CD4-positive, alpha-beta memory T cell (primary cell): ENCODE measurements at regions not wholly inside any gene's neighbourhood (a gene's known extent, or its start where the extent isn't known, plus 50 kb on each side); places are given as distances from the start of the nearest gene placed in this dataset.
A peak's percentile ranks its signal among the peaks of the same experiment; 100 is the strongest.

Experiments used
- CTCF ChIA-PET: fragments of 350-600 bp; sonication (Branson Sonifier 250); formaldehyde crosslinking; loops from one replicate; lab custom pipeline; 2021; ENCODE audit warnings: inconsistent platforms; ENCODE audit not compliant: partially characterized antibody; lab: Charles Lee
- POLR2A ChIA-PET: fragments of 350-600 bp; sonication (Branson Sonifier 250); formaldehyde crosslinking; loops from one replicate; lab custom pipeline; 2021; ENCODE audit not compliant: partially characterized antibody; lab: Charles Lee
- DNase-seq, 5 donors: peaks; one replicate each; pipeline versions ENCODE4 v3.0.0 to v3.0.0-alpha.2; 2020 to 2022; ENCODE audit warnings: mixed read lengths in 1 of 5
- H3K27ac ChIP-seq: one replicate; pipeline ENCODE4 v1.7.0; 2013; ENCODE audit warnings: low read depth, low read length
- H3K27me3 ChIP-seq: 2 replicates; pipeline ENCODE4 v1.7.0; 2013; ENCODE audit warnings: mild to moderate bottlenecking, low read length, moderate library complexity; ENCODE audit not compliant: insufficient read depth
- H3K36me3 ChIP-seq: 2 replicates; pipeline ENCODE4 v1.7.0; 2013; ENCODE audit warnings: mild to moderate bottlenecking, low read length, moderate library complexity; ENCODE audit not compliant: insufficient read depth
- H3K4me1 ChIP-seq: 2 replicates; pipeline ENCODE4 v1.7.0; 2013; ENCODE audit warnings: mild to moderate bottlenecking, low read length, moderate library complexity; ENCODE audit not compliant: insufficient read depth
- H3K4me3 ChIP-seq, 2 donors: one replicate each; pipeline ENCODE4 v1.7.0; 2013; ENCODE audit warnings: low read length in 2 of 2, mild to moderate bottlenecking in 1 of 2
- H3K9me3 ChIP-seq, 2 donors: one replicate each; pipeline ENCODE4 v1.7.0; 2013; ENCODE audit warnings: low read length in 2 of 2, control low read depth in 1 of 2; ENCODE audit not compliant: control insufficient read depth in 1 of 2
- H3K27ac Mint-ChIP-seq, 7 donors: one replicate each; pipeline ENCODE4 v1.8.0; 2020 to 2021; ENCODE audit warnings: mixed read lengths in 7 of 7, mild to moderate bottlenecking in 6 of 7, inconsistent platforms in 3 of 7, moderate library complexity in 3 of 7
- H3K27me3 Mint-ChIP-seq, 2 donors: one replicate each; pipeline ENCODE4 v1.8.0; 2020 to 2021; ENCODE audit warnings: mixed read lengths in 2 of 2
- H3K36me3 Mint-ChIP-seq, 2 donors: one replicate each; pipeline ENCODE4 v1.8.0; 2020 to 2021; ENCODE audit warnings: mixed read lengths in 2 of 2, inconsistent platforms in 1 of 2, mild to moderate bottlenecking in 1 of 2
- H3K4me1 Mint-ChIP-seq, 4 donors: one replicate each; pipeline ENCODE4 v1.8.0; 2020 to 2021; ENCODE audit warnings: mixed read lengths in 4 of 4, mild to moderate bottlenecking in 1 of 4
- H3K4me3 Mint-ChIP-seq, 8 donors: one replicate each; pipeline ENCODE4 v1.8.0; 2020 to 2021; ENCODE audit warnings: mixed read lengths in 8 of 8, mild to moderate bottlenecking in 7 of 8, moderate library complexity in 6 of 8, inconsistent platforms in 3 of 8
- H3K9me3 Mint-ChIP-seq, 8 donors: one replicate each; pipeline ENCODE4 v1.8.0; 2020 to 2021; ENCODE audit warnings: mixed read lengths in 8 of 8, mild to moderate bottlenecking in 5 of 8, inconsistent platforms in 3 of 8, moderate library complexity in 1 of 8
- intact Hi-C: fragments of 100-400 bp; cut with micrococcal nuclease; formaldehyde crosslinking; loops from one replicate; pipeline ENCODE4 v1.15.1; 2023

- no peaks in the 10 kb centered on the region for H3K9me3 ChIP-seq
- H3K27me3 ChIP-seq, result no peaks in the 10 kb centered on the region
- POLR2A ChIA-PET, result no interaction called here
- Mint-ChIP-seq H3K27me3 (peaks cover 3 to 5% of the 10 kb centered on the region in 2 donors), H3K36me3 (no peaks in the 10 kb centered on the region), H3K4me3 (no peak overlapping the region), H3K4me1 (no peaks in the 10 kb centered on the region), H3K9me3 (no peaks in the 10 kb centered on the region), H3K27ac (no peak overlapping the region)
- H3K36me3 ChIP-seq, result no peaks in the 10 kb centered on the region
- DNase-seq, result no peak
- intact Hi-C loops, result no loop called here
- CTCF ChIA-PET, result interaction anchor here (2.0 kb wide), 1 partner anchor 41 kb away, joined by 5 read pairs; no protein-coding TSS in a partner anchor
- no peaks in the 10 kb centered on the region for H3K4me1 ChIP-seq
- H3K4me3 ChIP-seq, result no peak overlapping the region
- no peak overlapping the region for H3K27ac ChIP-seq
Observed at GRCh38 chr5:154690488-154690887, 64.7 kb upstream of the LARP1 start.

DNA sequence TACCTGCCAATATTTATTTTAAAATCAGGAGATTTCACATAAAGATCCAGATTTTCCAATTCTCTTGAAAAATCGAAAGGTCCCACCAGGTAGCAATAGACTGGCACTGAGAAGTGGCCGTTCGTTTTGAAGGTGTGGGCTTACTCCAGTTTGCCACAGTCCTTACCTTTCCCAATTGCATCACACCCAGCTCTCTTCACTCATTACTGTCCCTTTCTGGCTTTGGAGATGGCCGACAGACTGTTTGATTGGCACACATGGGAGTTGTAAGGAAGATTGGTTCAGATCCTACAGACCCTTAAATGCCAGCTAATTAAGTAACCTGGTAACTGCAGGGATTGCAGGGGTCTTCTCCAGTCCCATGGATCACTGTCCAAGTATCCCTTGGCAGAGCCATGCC is 68.7 kb upstream of the LARP1 start:
- peaks cover 0 to 2% of the 10 kb centered on the region in 2 donors for H3K27me3 Mint-ChIP-seq
- H3K4me3 ChIP-seq, result no peak overlapping the region
- intact Hi-C loops, result no loop called here
- POLR2A ChIA-PET, result interaction anchor here (1.1 kb wide), 1 partner anchor 10 kb away, joined by 4 read pairs; no protein-coding TSS in a partner anchor
- no peak overlapping the region for H3K27ac ChIP-seq
- H3K36me3 ChIP-seq, result no peaks in the 10 kb centered on the region
- no peak for DNase-seq
- no peaks in the 10 kb centered on the region for H3K36me3 Mint-ChIP-seq
- CTCF ChIA-PET, result no interaction called here
- no peaks in the 10 kb centered on the region for H3K27me3 ChIP-seq
- H3K9me3 Mint-ChIP-seq, result no peaks in the 10 kb centered on the region
- H3K9me3 ChIP-seq, result no peaks in the 10 kb centered on the region
- peaks cover 7% of the 10 kb centered on the region for H3K4me1 ChIP-seq
- no peak overlapping the region for H3K27ac Mint-ChIP-seq
- peaks cover 3 to 7% (median 5%) of the 10 kb centered on the region in 4 donors for H3K4me1 Mint-ChIP-seq
- H3K4me3 Mint-ChIP-seq, result no peak overlapping the region

DNA sequence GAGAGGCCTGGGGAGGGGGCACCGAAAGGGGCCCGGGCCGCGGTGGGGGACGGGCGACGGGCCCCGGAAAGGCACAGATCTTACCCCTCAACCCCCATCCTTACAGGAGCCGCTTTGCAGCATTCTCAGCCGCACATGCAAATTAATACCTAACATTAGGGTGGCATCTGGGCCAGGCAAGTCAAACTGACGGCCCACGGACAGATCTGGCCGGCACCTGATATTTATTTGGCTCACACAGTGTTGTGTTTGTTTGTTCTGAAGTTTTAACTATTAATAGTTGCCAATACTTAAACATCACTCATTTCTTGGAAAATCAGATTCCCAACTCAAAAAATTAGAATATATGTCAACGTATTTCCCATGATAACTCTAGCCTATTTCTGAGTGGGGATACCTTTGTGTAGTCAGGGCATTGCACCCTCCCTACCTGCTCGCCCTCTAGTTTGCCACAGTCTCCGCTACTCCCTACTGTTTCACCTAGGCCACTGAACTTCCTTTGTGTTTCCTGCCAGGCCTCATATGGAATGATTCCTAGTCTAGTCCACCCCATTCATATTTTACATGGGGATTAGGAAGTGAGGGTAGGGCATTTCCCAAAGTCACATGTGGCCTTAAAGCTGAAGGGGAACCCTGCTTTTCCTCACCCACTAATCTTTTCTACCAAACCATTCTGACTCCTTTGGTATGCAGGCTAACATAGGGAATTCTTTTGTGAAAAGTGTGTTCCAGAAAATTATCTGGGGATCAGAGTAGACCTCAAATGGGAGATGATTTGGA is 71.9 kb upstream of the LARP1 start:
- intact Hi-C loops, result no loop called here
- ChIA-PET POLR2A (interaction anchor here (1.0 kb wide), 1 partner anchor 33 kb away, joined by 3 read pairs; no protein-coding TSS in a partner anchor), CTCF (interaction anchor here (0.7 to 2.4 kb wide), 3 partner anchors 33 to 126 kb away, joined by 4 to 7 read pairs (median 4); no protein-coding TSS in a partner anchor)
- Mint-ChIP-seq H3K27ac (peak overlapping the region in 5 of 7 donors; percentile 7 to 72 (median 24)), H3K4me1 (peaks cover 3 to 7% (median 5%) of the 10 kb centered on the region in 4 donors), H3K27me3 (peaks cover 0 to 2% of the 10 kb centered on the region in 2 donors), H3K9me3 (no peaks in the 10 kb centered on the region), H3K36me3 (no peaks in the 10 kb centered on the region), H3K4me3 (peak overlapping the region; percentile 55 to 78 (median 70))
- Histone ChIP-seq H3K27ac (no peak overlapping the region), H3K27me3 (no peaks in the 10 kb centered on the region), H3K9me3 (no peaks in the 10 kb centered on the region), H3K4me1 (peaks cover 7% of the 10 kb centered on the region), H3K36me3 (no peaks in the 10 kb centered on the region), H3K4me3 (peak overlapping the region in 1 of 2 donors; percentile 58)
- DNase-seq, result no peak

GRCh38 chr5:154679501-154679900 is 75.7 kb upstream of the LARP1 start:
- H3K27me3 Mint-ChIP-seq, result peaks cover 0 to under 1% of the 10 kb centered on the region in 2 donors
- no peak overlapping the region for H3K4me3 Mint-ChIP-seq
- no peaks in the 10 kb centered on the region for H3K36me3 Mint-ChIP-seq
- intact Hi-C loops, result no loop called here
- Histone ChIP-seq H3K36me3 (no peaks in the 10 kb centered on the region), H3K9me3 (no peaks in the 10 kb centered on the region), H3K27me3 (no peaks in the 10 kb centered on the region), H3K4me3 (no peak overlapping the region), H3K4me1 (peaks cover 7% of the 10 kb centered on the region), H3K27ac (no peak overlapping the region)
- H3K9me3 Mint-ChIP-seq, result no peaks in the 10 kb centered on the region
- CTCF ChIA-PET, result no interaction called here
- peaks cover 3 to 7% (median 5%) of the 10 kb centered on the region in 4 donors for H3K4me1 Mint-ChIP-seq
- POLR2A ChIA-PET, result no interaction called here
- no peak for DNase-seq
- peak overlapping the region in 1 of 7 donors; percentile 9 for H3K27ac Mint-ChIP-seq

- H3K9me3 Mint-ChIP-seq, result no peaks in the 10 kb centered on the region
Observed at GRCh38 chr5:154677921-154678320, 77.3 kb upstream of the LARP1 start.

GRCh38 chr5:154676508-154676907 is 78.7 kb upstream of the LARP1 start:
- CTCF ChIA-PET, result no interaction called here

More at GRCh38 chr5:154677921-154678320, 77.3 kb upstream of the LARP1 start:
- DNase-seq, result no peak
- Histone ChIP-seq H3K4me1 (peaks cover under 1% of the 10 kb centered on the region), H3K4me3 (no peak overlapping the region), H3K27me3 (no peaks in the 10 kb centered on the region), H3K9me3 (no peaks in the 10 kb centered on the region), H3K27ac (no peak overlapping the region), H3K36me3 (no peaks in the 10 kb centered on the region)
- H3K4me1 Mint-ChIP-seq, result no peaks in the 10 kb centered on the region
- H3K27ac Mint-ChIP-seq, result peak overlapping the region in 1 of 7 donors; percentile 7
- intact Hi-C loops, result no loop called here
- H3K36me3 Mint-ChIP-seq, result no peaks in the 10 kb centered on the region
- CTCF ChIA-PET, result no interaction called here
- POLR2A ChIA-PET, result interaction anchor here (0.6 kb wide), 1 partner anchor 694 kb away, joined by 4 read pairs; no protein-coding TSS in a partner anchor
- peaks cover 0 to 2% of the 10 kb centered on the region in 2 donors for H3K27me3 Mint-ChIP-seq
- H3K4me3 Mint-ChIP-seq, result no peak overlapping the region

GRCh38 chr5:154674029-154674428 is 81.1 kb upstream of the LARP1 start:
- H3K4me1 Mint-ChIP-seq, result no peaks in the 10 kb centered on the region
- Histone ChIP-seq H3K4me1 (no peaks in the 10 kb centered on the region), H3K27ac (no peak overlapping the region), H3K27me3 (no peaks in the 10 kb centered on the region), H3K36me3 (no peaks in the 10 kb centered on the region), H3K4me3 (no peak overlapping the region), H3K9me3 (no peaks in the 10 kb centered on the region)
- ChIA-PET CTCF (interaction anchor here (0.6 to 0.7 kb wide), 2 partner anchors 66 to 630 kb away, joined by 3 read pairs; no protein-coding TSS in a partner anchor), POLR2A (no interaction called here)
- peaks cover 0 to 2% of the 10 kb centered on the region in 2 donors for H3K27me3 Mint-ChIP-seq
- peaks cover 0 to 2% (median 0%) of the 10 kb centered on the region in 8 donors for H3K9me3 Mint-ChIP-seq
- no peaks in the 10 kb centered on the region for H3K36me3 Mint-ChIP-seq
- H3K27ac Mint-ChIP-seq, result no peak overlapping the region
- no peak for DNase-seq
- no peak overlapping the region for H3K4me3 Mint-ChIP-seq
- intact Hi-C loops, result no loop called here

More at GRCh38 chr5:154676508-154676907, 78.7 kb upstream of the LARP1 start:
- POLR2A ChIA-PET, result interaction anchor here (1.0 kb wide), 1 partner anchor 11 kb away, joined by 4 read pairs; no protein-coding TSS in a partner anchor
- no peaks in the 10 kb centered on the region for H3K36me3 ChIP-seq
- H3K9me3 ChIP-seq, result no peaks in the 10 kb centered on the region
- no peak overlapping the region for H3K27ac ChIP-seq
- Mint-ChIP-seq H3K27ac (no peak overlapping the region), H3K4me1 (no peaks in the 10 kb centered on the region), H3K9me3 (no peaks in the 10 kb centered on the region), H3K4me3 (no peak overlapping the region), H3K36me3 (no peaks in the 10 kb centered on the region), H3K27me3 (peaks cover 0 to 2% of the 10 kb centered on the region in 2 donors)
- no peaks in the 10 kb centered on the region for H3K27me3 ChIP-seq
- no peak for DNase-seq
- no peaks in the 10 kb centered on the region for H3K4me1 ChIP-seq
- intact Hi-C loops, result no loop called here
- no peak overlapping the region for H3K4me3 ChIP-seq
